PC-3 (cell line): ENCODE measurements at regions not wholly inside any gene's neighbourhood (a gene's known extent, or its start where the extent isn't known, plus 50 kb on each side); places are given as distances from the start of the nearest gene placed in this dataset.

ENCODE experiments used
- CTCF ChIP-seq: fragments of 300-600 bp; sonication (generic); conservative IDR thresholded peaks from 2 replicates; pipeline ENCODE4 v1.5.1; 2017; ENCODE audit warnings: antibody characterized with exemption, low read depth, mild to moderate bottlenecking, low read length
- EZH2phosphoT487 ChIP-seq: fragments of 300-600 bp; sonication (generic); IDR thresholded peaks from 2 replicates; pipeline ENCODE4 v1.6.1; 2018; ENCODE audit warnings: mild to moderate bottlenecking, antibody characterized with exemption, low read length, borderline replicate concordance

- TF ChIP-seq CTCF (no peak), EZH2phosphoT487 (no peak)
These were observed 511.7 kb upstream of the SGCD start for GRCh38 chr5:155815248-155815647.
